ENCODE measurements at regions not wholly inside any gene's neighbourhood (a gene's known extent, or its start where the extent isn't known, plus 50 kb on each side); places are given as distances from the start of the nearest gene placed in this dataset.

GRCh38 chr5:86671536-86671935, 53.8 kb downstream of the COX7C start:
- no peak overlapping the region for H3K4me3 ChIP-seq
- no peak overlapping the region for H3K27ac ChIP-seq
- no peaks in the 10 kb centered on the region for H3K4me1 ChIP-seq
- no peak for TF ChIP-seq POLR2A (IDR thresholded peaks at IDR 0.05)
- no peak for TF ChIP-seq POLR2AphosphoS5 (IDR thresholded peaks at IDR 0.05)
- no peak for TF ChIP-seq CTCF (IDR thresholded peaks at IDR 0.05)
- no peak for TF ChIP-seq EP300 (IDR thresholded peaks at IDR 0.05; ENCODE audit: low read depth)
- intact Hi-C loops (cut with DNase I; ENCODE audit: low total_unique reads) = no loop called here
- 93 to 97% methylated on average over 3 of the region's 3 CpGs for WGBS, 2 donors (ENCODE audit: low coverage in 1 of 2)
- no peaks in the 10 kb centered on the region for H3K9me3 ChIP-seq
- no peaks in the 10 kb centered on the region for H3K27me3 ChIP-seq
- no peaks in the 10 kb centered on the region for H3K36me3 ChIP-seq
- in situ Hi-C loops (cut with MboI; ENCODE audit: low pct_ligation_motif_present in 1 of 4, low pct_unique_long_range_greater_than_20kb in 1 of 4, low sequenced_read_pairs in 3 of 4) = no loop called here
- no peak for DNase-seq

- Histone ChIP-seq H3K4me1 (no peaks in the 10 kb centered on the region), H3K27me3 (no peaks in the 10 kb centered on the region), H3K9me3 (no peaks in the 10 kb centered on the region), H3K27ac (no peak overlapping the region), H3K36me3 (no peaks in the 10 kb centered on the region), H3K4me3 (no peak overlapping the region)
- no peak for DNase-seq
- intact Hi-C loops (cut with DNase I; ENCODE audit: low total_unique reads) (no loop called here), in situ Hi-C loops (cut with MboI; ENCODE audit: low pct_ligation_motif_present in 1 of 4, low pct_unique_long_range_greater_than_20kb in 1 of 4, low sequenced_read_pairs in 3 of 4) (no loop called here)
- no peak for TF ChIP-seq POLR2AphosphoS5 (IDR thresholded peaks at IDR 0.05)
- TF ChIP-seq CTCF (IDR thresholded peaks at IDR 0.05) = no peak
- TF ChIP-seq POLR2A (IDR thresholded peaks at IDR 0.05) = no peak
- TF ChIP-seq EP300 (IDR thresholded peaks at IDR 0.05; ENCODE audit: low read depth) = no peak
- 75 to 89% methylated on average over 4 of the region's 4 CpGs for WGBS, 2 donors (ENCODE audit: low coverage in 1 of 2)
Measured at GRCh38 chr5:86674069-86674468, 56.3 kb downstream of the COX7C start.

DNA sequence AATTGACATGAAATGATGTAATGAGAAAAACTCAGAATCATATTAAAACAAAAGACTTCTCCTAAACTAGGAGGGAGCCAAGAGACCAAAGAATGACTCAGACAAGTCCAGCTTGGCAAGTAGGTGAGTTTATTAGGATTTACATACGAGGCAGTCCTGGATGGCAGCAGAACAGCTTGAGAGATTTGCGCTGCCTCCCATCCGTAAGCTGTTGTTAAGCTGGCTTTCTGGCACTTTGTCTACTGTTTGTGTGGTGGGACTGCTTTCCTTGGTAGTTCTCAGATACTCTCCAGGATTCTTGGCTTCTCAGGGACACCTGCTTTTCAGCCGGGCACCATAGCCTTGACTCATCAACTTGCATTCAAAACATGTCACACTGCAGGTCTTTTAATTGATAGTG, 57.6 kb downstream of the COX7C start:
- DNase-seq = no peak
- Histone ChIP-seq H3K27ac (no peak overlapping the region), H3K27me3 (no peaks in the 10 kb centered on the region), H3K9me3 (no peaks in the 10 kb centered on the region), H3K36me3 (no peaks in the 10 kb centered on the region), H3K4me3 (no peak overlapping the region), H3K4me1 (peaks cover 0 to 3% (median 0%) of the 10 kb centered on the region in 4 donors)
- intact Hi-C loops (cut with DNase I; ENCODE audit: low total_unique reads) (no loop called here), in situ Hi-C loops (cut with MboI; ENCODE audit: low pct_ligation_motif_present in 1 of 4, low pct_unique_long_range_greater_than_20kb in 1 of 4, low sequenced_read_pairs in 3 of 4) (no loop called here)
- no peak for TF ChIP-seq CTCF (IDR thresholded peaks at IDR 0.05)
- no peak for TF ChIP-seq EP300 (IDR thresholded peaks at IDR 0.05; ENCODE audit: low read depth)
- TF ChIP-seq POLR2A (IDR thresholded peaks at IDR 0.05) = no peak
- WGBS, 2 donors (ENCODE audit: low coverage in 1 of 2) = 55 to 66% methylated on average over 4 of the region's 4 CpGs

- intact Hi-C loops (cut with DNase I; ENCODE audit: low total_unique reads) (no loop called here), in situ Hi-C loops (cut with MboI; ENCODE audit: low pct_ligation_motif_present in 1 of 4, low pct_unique_long_range_greater_than_20kb in 1 of 4, low sequenced_read_pairs in 3 of 4) (no loop called here)
- no peak overlapping the region for H3K27ac ChIP-seq
- no peaks in the 10 kb centered on the region for H3K36me3 ChIP-seq
- H3K27me3 ChIP-seq = no peaks in the 10 kb centered on the region
- H3K4me3 ChIP-seq = no peak overlapping the region
- peak; percentile 51 to 66 (median 60) for TF ChIP-seq CTCF (IDR thresholded peaks at IDR 0.05)
- no peak for TF ChIP-seq EP300 (IDR thresholded peaks at IDR 0.05; ENCODE audit: low read depth)
- no peak for DNase-seq
- H3K4me1 ChIP-seq = peaks cover 0 to 3% (median 0%) of the 10 kb centered on the region in 4 donors
- H3K9me3 ChIP-seq = no peaks in the 10 kb centered on the region
- WGBS, 2 donors (ENCODE audit: low coverage in 1 of 2) = 0% methylated on average over 1 of the region's 1 CpG
Measured at GRCh38 chr5:86679529-86679928, 61.8 kb downstream of the COX7C start.
